ENCODE measurements at regions not wholly inside any gene's neighbourhood (a gene's known extent, or its start where the extent isn't known, plus 50 kb on each side); places are given as distances from the start of the nearest gene placed in this dataset.

GRCh38 chr17:36728030-36728991, 126.9 kb downstream of the MRM1 start:
- no peak for TF ChIP-seq CTCF (IDR thresholded peaks at IDR 0.05; ENCODE audit: low read depth, low read length, missing control alignments)

GRCh38 chr17:36730095-36730808, 128.9 kb downstream of the MRM1 start:
- no peak overlapping the region for H3K4me3 ChIP-seq (ENCODE audit: low read depth, low read length)
- in situ Hi-C loops (cut with HindIII; ENCODE audit: low sequenced_read_pairs), result no loop called here
- no peak for DNase-seq (ENCODE audit: low read depth)
- no peak for TF ChIP-seq CTCF (IDR thresholded peaks at IDR 0.05; ENCODE audit: low read depth, low read length, missing control alignments)

More at GRCh38 chr17:36728030-36728991, 126.9 kb downstream of the MRM1 start:
- H3K4me3 ChIP-seq (ENCODE audit: low read depth, low read length), result no peak overlapping the region
- in situ Hi-C loops (cut with HindIII; ENCODE audit: low sequenced_read_pairs), result no loop called here
- DNase-seq (ENCODE audit: low read depth), result no peak

- no peak for DNase-seq (ENCODE audit: low read depth)
- H3K4me3 ChIP-seq (ENCODE audit: low read depth, low read length), result no peak overlapping the region
- in situ Hi-C loops (cut with HindIII; ENCODE audit: low sequenced_read_pairs), result no loop called here
- TF ChIP-seq CTCF (IDR thresholded peaks at IDR 0.05; ENCODE audit: low read depth, low read length, missing control alignments), result no peak
Observed at GRCh38 chr17:36730857-36731490, 129.6 kb downstream of the MRM1 start.

- in situ Hi-C loops (cut with HindIII; ENCODE audit: low sequenced_read_pairs), result no loop called here
- no peak overlapping the region for H3K4me3 ChIP-seq (ENCODE audit: low read depth, low read length)
- no peak for DNase-seq (ENCODE audit: low read depth)
- TF ChIP-seq CTCF (IDR thresholded peaks at IDR 0.05; ENCODE audit: low read depth, low read length, missing control alignments), result no peak
Observed at GRCh38 chr17:36731811-36732210, 130.4 kb downstream of the MRM1 start.

- in situ Hi-C loops (cut with HindIII; ENCODE audit: low sequenced_read_pairs), result no loop called here
- no peak overlapping the region for H3K4me3 ChIP-seq (ENCODE audit: low read depth, low read length)
- no peak for DNase-seq (ENCODE audit: low read depth)
- TF ChIP-seq CTCF (IDR thresholded peaks at IDR 0.05; ENCODE audit: low read depth, low read length, missing control alignments), result no peak
Observed at GRCh38 chr17:36732351-36732750, 131.0 kb downstream of the MRM1 start.

Measured in astrocyte of the cerebellum (primary cell).